Vagina (tissue), 2 donors: ENCODE measurements at regions not wholly inside any gene's neighbourhood (a gene's known extent, or its start where the extent isn't known, plus 50 kb on each side); places are given as distances from the start of the nearest gene placed in this dataset.

ENCODE experiments used
- DNase-seq, 2 donors: peaks; one replicate each; pipeline ENCODE4 v3.0.0-alpha.2; 2017; ENCODE audit errors: extremely low spot score in 2 of 2
- H3K27ac ChIP-seq: fragments of 200-600 bp; sonication (generic); one replicate; pipeline ENCODE4 v1.5.1; 2019
- H3K27me3 ChIP-seq: fragments of 200-600 bp; sonication (generic); one replicate; pipeline ENCODE4 v1.5.1; 2019
- H3K36me3 ChIP-seq, 2 donors: fragments of 200-600 bp; sonication (generic); one replicate each; pipeline ENCODE4 v1.5.1; 2017 to 2019
- H3K4me1 ChIP-seq: fragments of 200-600 bp; sonication (generic); one replicate; pipeline ENCODE4 v1.5.1; 2019
- H3K4me3 ChIP-seq, 2 donors: fragments of 200-600 bp; sonication (generic); 1 replicate in 1 of 2; 2 replicates in 1 of 2; pipeline ENCODE4 v1.5.1; 2016 to 2019
- H3K9me3 ChIP-seq: fragments of 200-600 bp; sonication (generic); one replicate; pipeline ENCODE4 v1.5.1; 2019
- CTCF ChIP-seq, 3 experiments: fragments of 450-650 bp in 2 of 3; fragments of 200-600 bp in 1 of 3; sonication (generic) in 1 of 3; IDR thresholded peaks; one replicate each; pipeline ENCODE4 v1.5.1; 2017 to 2019; ENCODE audit warnings: antibody characterized with exemption in 3 of 3, mild to moderate bottlenecking in 2 of 3, moderate library complexity in 2 of 3
- POLR2A ChIP-seq, 2 donors: fragments of 450-650 bp; IDR thresholded peaks; one replicate each; pipeline ENCODE4 v1.6.1; 2017; ENCODE audit warnings: antibody characterized with exemption in 2 of 2, mild to moderate bottlenecking in 2 of 2, moderate library complexity in 2 of 2
- POLR2AphosphoS5 ChIP-seq, 2 donors: sonication (generic); formaldehyde crosslinking; IDR thresholded peaks; one replicate each; pipeline ENCODE4 v1.9.0; 2017; ENCODE audit warnings: antibody characterized with exemption in 2 of 2, mild to moderate bottlenecking in 2 of 2, low read depth in 1 of 2; ENCODE audit not compliant: insufficient read depth in 1 of 2
- intact Hi-C: fragments of 100-400 bp; cut with DNase I; formaldehyde crosslinking; loops from one replicate; pipeline ENCODE4 v1.15.1; 2023

DNA sequence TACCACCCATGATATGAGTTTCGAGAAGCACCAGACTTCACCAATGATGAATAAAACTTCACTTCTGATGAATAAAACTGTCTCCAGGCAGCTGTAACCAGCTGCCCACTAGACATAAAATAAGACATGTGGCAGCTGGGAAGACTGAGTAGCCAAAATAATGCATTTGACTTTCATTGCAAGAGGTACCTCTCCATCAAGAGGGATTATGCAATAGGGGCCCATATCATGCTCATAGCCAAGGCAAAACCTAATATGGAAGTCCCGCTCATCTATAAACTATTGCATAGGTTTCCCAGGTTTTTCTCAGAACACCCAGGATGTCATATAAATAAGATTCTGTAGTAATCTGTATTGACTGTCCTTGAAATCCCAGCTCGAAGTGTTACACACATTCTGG lies 155.5 kb downstream of the SIM1 start:
- H3K27ac ChIP-seq: no peak overlapping the region
- no peaks in the 10 kb centered on the region for H3K27me3 ChIP-seq
- H3K4me3 ChIP-seq: no peak overlapping the region
- H3K9me3 ChIP-seq: no peaks in the 10 kb centered on the region
- intact Hi-C loops: no loop called here
- TF ChIP-seq POLR2AphosphoS5 (IDR thresholded peaks at IDR 0.05; ENCODE audit: insufficient read depth in 1 of 2, low read depth in 1 of 2) (no peak), CTCF (IDR thresholded peaks at IDR 0.05) (no peak), POLR2A (IDR thresholded peaks at IDR 0.05) (no peak)
- no peaks in the 10 kb centered on the region for H3K4me1 ChIP-seq
- no peak for DNase-seq
- no peaks in the 10 kb centered on the region for H3K36me3 ChIP-seq

- TF ChIP-seq POLR2AphosphoS5 (IDR thresholded peaks at IDR 0.05; ENCODE audit: insufficient read depth in 1 of 2, low read depth in 1 of 2) (no peak), POLR2A (IDR thresholded peaks at IDR 0.05) (no peak), CTCF (IDR thresholded peaks at IDR 0.05) (no peak)
- intact Hi-C loops: no loop called here
Observed at GRCh38 chr6:100307561-100307960, 157.2 kb downstream of the SIM1 start.

GRCh38 chr6:100305209-100305869 lies 159.4 kb downstream of the SIM1 start:
- intact Hi-C loops: no loop called here
- DNase-seq: no peak
- H3K27me3 ChIP-seq: no peaks in the 10 kb centered on the region
- TF ChIP-seq POLR2AphosphoS5 (IDR thresholded peaks at IDR 0.05; ENCODE audit: insufficient read depth in 1 of 2, low read depth in 1 of 2) (no peak), POLR2A (IDR thresholded peaks at IDR 0.05) (no peak), CTCF (IDR thresholded peaks at IDR 0.05) (no peak)
- H3K4me3 ChIP-seq: no peak overlapping the region
- H3K36me3 ChIP-seq: no peaks in the 10 kb centered on the region
- no peak overlapping the region for H3K27ac ChIP-seq
- H3K9me3 ChIP-seq: no peaks in the 10 kb centered on the region
- H3K4me1 ChIP-seq: no peaks in the 10 kb centered on the region

More at GRCh38 chr6:100307561-100307960, 157.2 kb downstream of the SIM1 start:
- Histone ChIP-seq H3K4me1 (no peaks in the 10 kb centered on the region), H3K9me3 (no peaks in the 10 kb centered on the region), H3K27ac (no peak overlapping the region), H3K4me3 (no peak overlapping the region), H3K27me3 (no peaks in the 10 kb centered on the region), H3K36me3 (no peaks in the 10 kb centered on the region)
- no peak for DNase-seq

DNA sequence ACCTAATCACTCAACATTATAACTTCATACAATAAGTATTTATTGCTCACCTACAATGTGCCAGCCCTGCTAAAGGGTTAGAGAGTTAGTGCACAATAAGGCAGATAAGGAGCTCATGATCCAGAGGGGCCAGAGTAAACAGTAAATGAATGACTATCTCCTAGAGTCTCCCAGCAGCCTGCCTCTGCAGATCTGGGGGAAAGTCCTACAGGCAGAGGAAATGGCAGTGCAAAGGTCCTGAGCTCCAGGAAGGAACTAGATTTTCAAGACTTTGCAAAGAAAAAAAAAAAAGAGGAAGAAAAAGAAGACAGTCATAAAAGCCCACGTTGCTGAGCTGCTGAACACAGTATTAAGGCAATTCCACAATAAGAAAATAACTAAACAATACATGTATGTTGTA lies 160.1 kb downstream of the SIM1 start:
- no peak for DNase-seq
- intact Hi-C loops: loop anchor here (5.0 kb wide), 1 partner anchor 1843 kb away; no protein-coding TSS in a partner anchor

More for the DNA sequence above, 160.1 kb downstream of the SIM1 start:
- Histone ChIP-seq H3K9me3 (no peaks in the 10 kb centered on the region), H3K36me3 (no peaks in the 10 kb centered on the region), H3K27me3 (no peaks in the 10 kb centered on the region), H3K27ac (no peak overlapping the region), H3K4me3 (no peak overlapping the region), H3K4me1 (no peaks in the 10 kb centered on the region)
- TF ChIP-seq POLR2A (IDR thresholded peaks at IDR 0.05) (no peak), CTCF (IDR thresholded peaks at IDR 0.05) (no peak), POLR2AphosphoS5 (IDR thresholded peaks at IDR 0.05; ENCODE audit: insufficient read depth in 1 of 2, low read depth in 1 of 2) (no peak)
